PC-9 (cell line): ENCODE measurements at regions not wholly inside any gene's neighbourhood (a gene's known extent, or its start where the extent isn't known, plus 50 kb on each side); places are given as distances from the start of the nearest gene placed in this dataset.
A peak's percentile ranks its signal among the peaks of the same experiment; 100 is the strongest.

ENCODE experiments used
- BruUV-seq: library from RNA; stranded (reverse); fragments of 400-500 nt; replicated peaks from 2 replicates; lab custom pipeline; 2021; lab: Mats Ljungman, UMichigan
- CTCF ChIA-PET: fragments of 300-600 bp; sonication (Branson Sonifier 250); formaldehyde crosslinking; loops from one replicate; lab custom pipeline; 2022; ENCODE audit warnings: antibody characterized with exemption; lab: Charles Lee
- POLR2A ChIA-PET: fragments of 300-600 bp; sonication (Branson Sonifier 250); formaldehyde crosslinking; loops from one replicate; lab custom pipeline; 2022; ENCODE audit warnings: antibody characterized with exemption; ENCODE audit not compliant: unreplicated experiment; lab: Charles Lee
- DNase-seq, 2 experiments: peaks; one replicate each; pipeline versions ENCODE4 v3.0.0 to v3.0.0-alpha.2; 2015 to 2022; ENCODE audit warnings: mixed read lengths in 1 of 2
- H2AFZ ChIP-seq: fragments of 200-600 bp; sonication (generic); 2 replicates; pipeline ENCODE4 v1.8.1; 2017; ENCODE audit warnings: antibody characterized with exemption
- H3F3A ChIP-seq: fragments of 200-600 bp; sonication (generic); 2 replicates; pipeline ENCODE4 v1.8.1; 2017; ENCODE audit warnings: antibody characterized with exemption, mild to moderate bottlenecking, low read depth; ENCODE audit not compliant: insufficient read depth
- H3K27ac ChIP-seq: fragments of 200-600 bp; sonication (generic); 2 replicates; pipeline ENCODE4 v1.6.1; 2016; ENCODE audit warnings: mixed run types
- H3K27me3 ChIP-seq: fragments of 200-600 bp; sonication (generic); 2 replicates; pipeline ENCODE4 v1.6.1; 2016; ENCODE audit warnings: low read depth, mixed run types; ENCODE audit not compliant: insufficient read depth
- H3K36me3 ChIP-seq: fragments of 200-600 bp; sonication (generic); 2 replicates; pipeline ENCODE4 v1.6.1; 2016; ENCODE audit warnings: low read depth, mixed run types
- H3K4me1 ChIP-seq: fragments of 200-600 bp; sonication (generic); replicated peaks from 2 replicates; pipeline ENCODE4 v1.6.1; 2016; ENCODE audit warnings: mixed run types; ENCODE audit not compliant: insufficient read depth
- H3K4me2 ChIP-seq: fragments of 200-600 bp; sonication (generic); 2 replicates; pipeline ENCODE4 v1.6.1; 2017; ENCODE audit warnings: mixed run types
- H3K4me3 ChIP-seq: fragments of 200-600 bp; sonication (generic); 2 replicates; pipeline ENCODE4 v1.6.1; 2016; ENCODE audit warnings: mixed run types
- H3K79me2 ChIP-seq: fragments of 200-600 bp; sonication (generic); 2 replicates; pipeline ENCODE4 v1.6.1; 2017; ENCODE audit warnings: low read depth, mixed run types
- H3K9me2 ChIP-seq: fragments of 200-600 bp; sonication (generic); 2 replicates; pipeline ENCODE4 v1.8.1; 2017; ENCODE audit warnings: mild to moderate bottlenecking; ENCODE audit not compliant: insufficient read depth
- H3K9me3 ChIP-seq: fragments of 200-600 bp; sonication (generic); 2 replicates; pipeline ENCODE4 v1.8.1; 2016; ENCODE audit warnings: low read depth; ENCODE audit not compliant: insufficient read depth
- H4K20me1 ChIP-seq: fragments of 200-600 bp; sonication (generic); 2 replicates; pipeline ENCODE4 v1.8.1; 2017; ENCODE audit not compliant: insufficient read depth
- CTCF ChIP-seq: fragments of 200-600 bp; sonication (generic); conservative IDR thresholded peaks from 2 replicates; pipeline ENCODE4 v1.6.1; 2017; ENCODE audit warnings: mixed run types, antibody characterized with exemption, mild to moderate bottlenecking, moderate library complexity
- EZH2 ChIP-seq: fragments of 200-600 bp; sonication (generic); IDR thresholded peaks from 2 replicates; pipeline ENCODE4 v1.8.0; 2017; ENCODE audit warnings: antibody characterized with exemption, low read depth
- intact Hi-C: fragments of 100-400 bp; cut with micrococcal nuclease; formaldehyde crosslinking; loops from one replicate; pipeline ENCODE4 v1.10.0; 2022; ENCODE audit not compliant: unreplicated experiment

- intact Hi-C loops: no loop called here
- DNase-seq: no peak
- ChIA-PET POLR2A (no interaction called here), CTCF (no interaction called here)
- Histone ChIP-seq H4K20me1 (no peaks in the 10 kb centered on the region), H3F3A (no peaks in the 10 kb centered on the region), H3K4me2 (no peak overlapping the region), H3K9me3 (no peaks in the 10 kb centered on the region), H3K36me3 (no peaks in the 10 kb centered on the region), H3K79me2 (no peaks in the 10 kb centered on the region), H2AFZ (no peak overlapping the region), H3K27me3 (no peaks in the 10 kb centered on the region), H3K4me1 (no peaks in the 10 kb centered on the region), H3K9me2 (no peaks in the 10 kb centered on the region), H3K27ac (no peak overlapping the region), H3K4me3 (no peak overlapping the region)
- no peak for TF ChIP-seq EZH2
- no peak for TF ChIP-seq CTCF
- no TSS peak for BruUV-seq
These were observed 409.0 kb upstream of the NRP1 start for GRCh38 chr10:33743429-33743857.

DNA sequence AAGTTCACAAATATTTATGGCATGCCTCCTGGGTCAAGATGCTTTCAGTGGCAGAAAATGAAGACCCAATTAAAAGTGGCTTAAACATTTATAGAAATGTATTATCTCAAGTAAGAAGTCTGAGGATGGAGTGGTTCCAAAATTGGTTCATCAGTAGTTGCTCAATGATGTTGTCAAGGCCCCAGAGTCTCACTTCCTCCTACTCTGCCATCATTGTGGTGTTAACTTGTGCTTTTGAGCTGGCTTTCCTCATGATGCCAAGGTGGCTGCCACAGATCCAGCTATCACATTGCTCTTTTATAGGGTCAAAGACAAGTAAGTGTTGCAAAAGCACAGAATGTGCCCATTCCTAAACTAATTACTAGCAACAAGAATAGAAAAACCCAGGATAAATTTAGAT lies 404.6 kb upstream of the NRP1 start:
- no peaks in the 10 kb centered on the region for H3K9me2 ChIP-seq
- ChIA-PET CTCF (no interaction called here), POLR2A (interaction anchor here (0.6 kb wide), 1 partner anchor 259 kb away, joined by 3 read pairs; no protein-coding TSS in a partner anchor)
- H3K36me3 ChIP-seq: no peaks in the 10 kb centered on the region
- H3K4me3 ChIP-seq: no peak overlapping the region
- intact Hi-C loops: no loop called here
- H3K9me3 ChIP-seq: no peaks in the 10 kb centered on the region
- H3K27me3 ChIP-seq: no peaks in the 10 kb centered on the region
- no peak for DNase-seq
- no peak overlapping the region for H2AFZ ChIP-seq
- no peaks in the 10 kb centered on the region for H4K20me1 ChIP-seq
- H3K4me2 ChIP-seq: no peak overlapping the region
- no peaks in the 10 kb centered on the region for H3K4me1 ChIP-seq
- H3K79me2 ChIP-seq: no peaks in the 10 kb centered on the region
- TF ChIP-seq EZH2 (no peak), CTCF (no peak)
- no peak overlapping the region for H3K27ac ChIP-seq
- BruUV-seq: no TSS peak
- no peaks in the 10 kb centered on the region for H3F3A ChIP-seq

GRCh38 chr10:33735464-33735923 lies 401.0 kb upstream of the NRP1 start:
- intact Hi-C loops: no loop called here
- no peaks in the 10 kb centered on the region for H3K36me3 ChIP-seq
- no peak overlapping the region for H3K4me3 ChIP-seq
- H3K9me2 ChIP-seq: no peaks in the 10 kb centered on the region
- BruUV-seq: no TSS peak
- ChIA-PET POLR2A (no interaction called here), CTCF (no interaction called here)
- DNase-seq: peak; percentile 3 to 61
- TF ChIP-seq CTCF: no peak
- TF ChIP-seq EZH2: no peak
- no peaks in the 10 kb centered on the region for H4K20me1 ChIP-seq
- H3K27ac ChIP-seq: no peak overlapping the region
- no peaks in the 10 kb centered on the region for H3F3A ChIP-seq
- no peaks in the 10 kb centered on the region for H3K27me3 ChIP-seq
- H3K9me3 ChIP-seq: no peaks in the 10 kb centered on the region
- H2AFZ ChIP-seq: no peak overlapping the region
- H3K4me2 ChIP-seq: peak overlapping the region; percentile 18; the same call in 1 of the 2 replicates
- no peaks in the 10 kb centered on the region for H3K79me2 ChIP-seq
- no peaks in the 10 kb centered on the region for H3K4me1 ChIP-seq
